Sciatic nerve (tissue), 2 donors: ENCODE measurements at regions not wholly inside any gene's neighbourhood (a gene's known extent, or its start where the extent isn't known, plus 50 kb on each side); places are given as distances from the start of the nearest gene placed in this dataset.

Source experiments
- ATAC-seq: fragments of 200-7000 bp; cut with Tn5 transposase; one replicate; pipeline ENCODE4 v1.9.1; 2020; ENCODE audit warnings: mild to moderate bottlenecking, moderate library complexity
- DNase-seq: peaks from one replicate; pipeline ENCODE4 v3.0.0-alpha.2; 2020; ENCODE audit warnings: low spot score
- intact Hi-C: fragments of 100-400 bp; cut with DNase I; formaldehyde crosslinking; loops from one replicate; pipeline ENCODE4 v1.14.2; 2022
- donor health status: DM: no; HTN: no; CAD: no.
- donor health status: DM: no; HTN: no; CAD: no.

GRCh38 chr15:93238641-93239040 lies 149.6 kb upstream of the RGMA start:
- DNase-seq (no peak), ATAC-seq (no peak)
- intact Hi-C loops, result no loop called here

GRCh38 chr15:93235926-93236780 lies 147.1 kb upstream of the RGMA start:
- DNase-seq, result no peak
- intact Hi-C loops, result no loop called here
- peak; percentile 88 for ATAC-seq

- ATAC-seq (no peak), DNase-seq (no peak)
- intact Hi-C loops, result no loop called here
Measured at GRCh38 chr15:93235269-93235668, 146.3 kb upstream of the RGMA start.

- ATAC-seq (no peak), DNase-seq (no peak)
- intact Hi-C loops, result no loop called here
Measured at GRCh38 chr15:93233710-93234109, 144.7 kb upstream of the RGMA start.

GRCh38 chr15:93232845-93233244 lies 143.8 kb upstream of the RGMA start:
- DNase-seq (no peak), ATAC-seq (no peak)
- intact Hi-C loops, result no loop called here

- no peak for ATAC-seq
- intact Hi-C loops, result no loop called here
- no peak for DNase-seq
Measured at GRCh38 chr15:93231994-93232393, 143.0 kb upstream of the RGMA start.

- intact Hi-C loops, result no loop called here
- no peak for DNase-seq
- ATAC-seq, result no peak
Measured at GRCh38 chr15:93231261-93231925, 142.4 kb upstream of the RGMA start.

- ATAC-seq (no peak), DNase-seq (no peak)
- intact Hi-C loops, result no loop called here
Measured at GRCh38 chr15:93228546-93228945, 139.5 kb upstream of the RGMA start.

GRCh38 chr15:93223803-93224202 lies 134.8 kb upstream of the RGMA start:
- DNase-seq, result no peak
- intact Hi-C loops, result no loop called here
- no peak for ATAC-seq

- DNase-seq (no peak), ATAC-seq (no peak)
- intact Hi-C loops, result no loop called here
Measured at GRCh38 chr15:93221759-93222158, 132.7 kb upstream of the RGMA start.

- no peak for ATAC-seq
- intact Hi-C loops, result no loop called here
- no peak for DNase-seq
Measured at GRCh38 chr15:93219859-93220420, 130.9 kb upstream of the RGMA start.

GRCh38 chr15:93217343-93217742 lies 128.3 kb upstream of the RGMA start:
- intact Hi-C loops, result no loop called here
- ATAC-seq (no peak), DNase-seq (no peak)

GRCh38 chr15:93214106-93214505 lies 125.1 kb upstream of the RGMA start:
- intact Hi-C loops, result no loop called here
- DNase-seq (no peak), ATAC-seq (no peak)

GRCh38 chr15:93213281-93213680 lies 124.3 kb upstream of the RGMA start:
- DNase-seq (no peak), ATAC-seq (no peak)
- intact Hi-C loops, result no loop called here

GRCh38 chr15:93212578-93212977 lies 123.6 kb upstream of the RGMA start:
- ATAC-seq, result no peak
- DNase-seq, result no peak
- intact Hi-C loops, result no loop called here

GRCh38 chr15:93210995-93211394 lies 122.0 kb upstream of the RGMA start:
- ATAC-seq (no peak), DNase-seq (no peak)
- intact Hi-C loops, result no loop called here

- peak; percentile 37 for ATAC-seq
- no peak for DNase-seq
- intact Hi-C loops, result no loop called here
Measured at GRCh38 chr15:93209690-93210445, 120.9 kb upstream of the RGMA start.

GRCh38 chr15:93206893-93207292 lies 117.9 kb upstream of the RGMA start:
- DNase-seq (no peak), ATAC-seq (no peak)
- intact Hi-C loops, result no loop called here

GRCh38 chr15:93205413-93205812 lies 116.4 kb upstream of the RGMA start:
- DNase-seq (no peak), ATAC-seq (no peak)
- intact Hi-C loops, result no loop called here

GRCh38 chr15:93203036-93203435 lies 114.0 kb upstream of the RGMA start:
- ATAC-seq, result no peak
- intact Hi-C loops, result no loop called here
- no peak for DNase-seq
